ENCODE measurements at regions not wholly inside any gene's neighbourhood (a gene's known extent, or its start where the extent isn't known, plus 50 kb on each side); places are given as distances from the start of the nearest gene placed in this dataset.

DNA sequence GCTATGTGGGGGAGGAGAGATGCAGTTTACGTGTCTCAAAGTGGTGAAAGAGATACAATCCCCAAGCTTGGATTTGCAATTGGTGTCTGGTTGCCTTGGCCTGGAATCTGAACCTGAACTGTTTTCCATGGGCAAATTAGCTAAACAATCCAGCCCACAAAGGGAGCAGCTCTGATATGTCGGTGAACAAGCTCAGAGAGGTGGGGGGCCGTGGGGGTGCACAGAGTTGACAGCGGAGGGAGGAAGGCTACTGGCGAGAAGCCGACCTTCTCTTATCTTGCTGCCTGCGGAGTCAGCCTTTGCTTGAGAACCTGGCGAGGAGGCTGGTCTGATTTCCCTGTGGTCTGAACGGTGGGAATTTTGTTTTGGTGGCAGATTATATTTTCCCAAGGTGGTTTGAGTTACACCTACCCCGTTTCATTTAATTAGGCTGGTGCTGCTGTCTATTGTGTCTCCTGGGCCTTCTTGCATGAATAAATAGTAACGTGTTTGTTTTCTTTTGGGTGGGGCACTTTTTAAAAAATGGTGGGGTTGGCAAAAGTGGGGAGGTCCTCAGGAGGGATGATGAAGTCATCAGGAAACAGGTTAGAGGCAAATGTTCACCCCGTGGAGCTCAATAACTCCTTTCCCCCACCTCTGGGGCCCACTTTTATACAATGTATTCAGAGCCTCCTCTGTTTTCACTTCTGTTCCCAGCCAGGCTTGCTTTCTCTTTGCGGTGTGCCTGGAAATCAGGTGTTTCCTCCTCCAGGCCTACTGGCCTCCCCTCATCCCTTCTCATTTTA is 80.9 kb upstream of the IGFBP5 start:
- no peaks in the 10 kb centered on the region for H3K9me3 ChIP-seq
- intact Hi-C loops (cut with DNase I) = no loop called here
- H3K27ac ChIP-seq = no peak overlapping the region
- no peak for DNase-seq (ENCODE audit: low spot score)
- H3K4me3 ChIP-seq = no peak overlapping the region
- H3K4me1 ChIP-seq (replicated peaks) = no peaks in the 10 kb centered on the region
- TF ChIP-seq POLR2AphosphoS5 (IDR thresholded peaks at IDR 0.05) (no peak), POLR2A (IDR thresholded peaks at IDR 0.05) (no peak), CTCF (IDR thresholded peaks at IDR 0.05) (no peak)
- H3K36me3 ChIP-seq = no peaks in the 10 kb centered on the region
- H3K27me3 ChIP-seq (replicated peaks; ENCODE audit: insufficient read depth) = no peaks in the 10 kb centered on the region
- WGBS = 76% methylated on average over 13 of the region's 13 CpGs

DNA sequence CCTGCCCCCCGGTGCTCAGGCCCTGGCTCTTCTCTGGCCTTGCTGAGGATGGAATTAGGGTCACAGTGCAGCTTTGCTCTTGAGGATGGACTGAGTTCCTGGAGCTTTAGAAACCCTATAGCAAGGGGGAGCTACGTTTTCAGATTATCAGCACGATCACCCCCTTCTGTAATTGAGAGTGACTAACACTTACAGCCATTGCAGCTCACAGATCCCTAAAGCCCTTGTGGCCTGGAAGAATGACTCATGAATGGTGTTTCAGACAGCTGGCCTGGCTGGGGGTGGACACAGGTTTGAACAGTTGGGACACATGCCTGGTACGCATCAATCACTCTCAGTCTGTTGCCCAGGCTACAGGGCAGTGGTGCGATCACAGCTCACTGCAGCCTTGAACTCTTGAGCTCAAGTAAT is 79.7 kb upstream of the IGFBP5 start:
- no peak overlapping the region for H3K27ac ChIP-seq
- 92% methylated on average over 5 of the region's 5 CpGs for WGBS

GRCh38 chr2:216774620-216775019 is 79.3 kb upstream of the IGFBP5 start:
- H3K4me3 ChIP-seq = no peak overlapping the region
- H3K9me3 ChIP-seq = no peaks in the 10 kb centered on the region
- DNase-seq (ENCODE audit: low spot score) = no peak
- H3K4me1 ChIP-seq (replicated peaks) = no peaks in the 10 kb centered on the region
- H3K27me3 ChIP-seq (replicated peaks; ENCODE audit: insufficient read depth) = no peaks in the 10 kb centered on the region
- TF ChIP-seq POLR2A (IDR thresholded peaks at IDR 0.05) = no peak
- TF ChIP-seq POLR2AphosphoS5 (IDR thresholded peaks at IDR 0.05) = no peak
- no peak for TF ChIP-seq CTCF (IDR thresholded peaks at IDR 0.05)
- H3K36me3 ChIP-seq = no peaks in the 10 kb centered on the region
- no peak overlapping the region for H3K27ac ChIP-seq
- WGBS = 86% methylated on average over 5 of the region's 5 CpGs
- intact Hi-C loops (cut with DNase I) = no loop called here

More for the DNA sequence above, 79.7 kb upstream of the IGFBP5 start:
- intact Hi-C loops (cut with DNase I) = no loop called here
- Histone ChIP-seq H3K27me3 (replicated peaks; ENCODE audit: insufficient read depth) (no peaks in the 10 kb centered on the region), H3K36me3 (no peaks in the 10 kb centered on the region), H3K4me3 (no peak overlapping the region), H3K9me3 (no peaks in the 10 kb centered on the region), H3K4me1 (replicated peaks) (no peaks in the 10 kb centered on the region)
- no peak for TF ChIP-seq POLR2A (IDR thresholded peaks at IDR 0.05)
- no peak for TF ChIP-seq CTCF (IDR thresholded peaks at IDR 0.05)
- no peak for TF ChIP-seq POLR2AphosphoS5 (IDR thresholded peaks at IDR 0.05)
- no peak for DNase-seq (ENCODE audit: low spot score)

- 88% methylated on average over 6 of the region's 6 CpGs for WGBS
- H3K27me3 ChIP-seq (replicated peaks; ENCODE audit: insufficient read depth) = no peaks in the 10 kb centered on the region
Measured at GRCh38 chr2:216774180-216774579, 78.8 kb upstream of the IGFBP5 start.

More at GRCh38 chr2:216774180-216774579, 78.8 kb upstream of the IGFBP5 start:
- no peaks in the 10 kb centered on the region for H3K36me3 ChIP-seq
- TF ChIP-seq POLR2AphosphoS5 (IDR thresholded peaks at IDR 0.05) (no peak), POLR2A (IDR thresholded peaks at IDR 0.05) (no peak), CTCF (IDR thresholded peaks at IDR 0.05) (no peak)
- intact Hi-C loops (cut with DNase I) = no loop called here
- no peak overlapping the region for H3K27ac ChIP-seq
- DNase-seq (ENCODE audit: low spot score) = no peak
- no peak overlapping the region for H3K4me3 ChIP-seq
- H3K9me3 ChIP-seq = no peaks in the 10 kb centered on the region
- H3K4me1 ChIP-seq (replicated peaks) = no peaks in the 10 kb centered on the region

All from prostate gland (tissue), 2 donors.